ENCODE measurements at regions not wholly inside any gene's neighbourhood (a gene's known extent, or its start where the extent isn't known, plus 50 kb on each side); places are given as distances from the start of the nearest gene placed in this dataset.

GRCh38 chr12:97927977-97928376 is 465.4 kb downstream of the RMST start:
- no peak for DNase-seq
- H3K4me1 ChIP-seq, result no peaks in the 10 kb centered on the region
- H3K27me3 ChIP-seq (ENCODE audit: low read depth), result no peaks in the 10 kb centered on the region
- H3K9me3 ChIP-seq (replicated peaks), result peaks cover 6% of the 10 kb centered on the region
- H3K36me3 ChIP-seq, result no peaks in the 10 kb centered on the region
- intact Hi-C loops (cut with micrococcal nuclease), result no loop called here
- no peak for TF ChIP-seq CTCF (IDR thresholded peaks at IDR 0.05; ENCODE audit: borderline replicate concordance)
- no peak overlapping the region for H3K27ac ChIP-seq (replicated peaks)
- no peak overlapping the region for H3K4me3 ChIP-seq

GRCh38 chr12:97936165-97936564 is 473.6 kb downstream of the RMST start:
- intact Hi-C loops (cut with micrococcal nuclease), result no loop called here
- no peak for TF ChIP-seq CTCF (IDR thresholded peaks at IDR 0.05; ENCODE audit: borderline replicate concordance)
- no peak overlapping the region for H3K4me3 ChIP-seq

GRCh38 chr12:97938031-97938430 is 475.4 kb downstream of the RMST start:
- Histone ChIP-seq H3K27me3 (ENCODE audit: low read depth) (no peaks in the 10 kb centered on the region), H3K4me3 (no peak overlapping the region), H3K36me3 (no peaks in the 10 kb centered on the region), H3K27ac (replicated peaks) (no peak overlapping the region), H3K4me1 (no peaks in the 10 kb centered on the region), H3K9me3 (replicated peaks) (peaks cover 7% of the 10 kb centered on the region)
- no peak for TF ChIP-seq CTCF (IDR thresholded peaks at IDR 0.05; ENCODE audit: borderline replicate concordance)
- DNase-seq, result no peak
- intact Hi-C loops (cut with micrococcal nuclease), result no loop called here

More at GRCh38 chr12:97936165-97936564, 473.6 kb downstream of the RMST start:
- no peak for DNase-seq
- no peak overlapping the region for H3K27ac ChIP-seq (replicated peaks)
- no peaks in the 10 kb centered on the region for H3K27me3 ChIP-seq (ENCODE audit: low read depth)
- no peaks in the 10 kb centered on the region for H3K36me3 ChIP-seq
- H3K4me1 ChIP-seq, result no peaks in the 10 kb centered on the region
- H3K9me3 ChIP-seq (replicated peaks), result peaks cover under 1% of the 10 kb centered on the region

- H3K4me1 ChIP-seq, result no peaks in the 10 kb centered on the region
- no peak overlapping the region for H3K4me3 ChIP-seq
- H3K27ac ChIP-seq (replicated peaks), result no peak overlapping the region
- TF ChIP-seq CTCF (IDR thresholded peaks at IDR 0.05; ENCODE audit: borderline replicate concordance), result no peak
- no peak for DNase-seq
- no peaks in the 10 kb centered on the region for H3K27me3 ChIP-seq (ENCODE audit: low read depth)
- intact Hi-C loops (cut with micrococcal nuclease), result no loop called here
- peaks cover 7% of the 10 kb centered on the region for H3K9me3 ChIP-seq (replicated peaks)
- no peaks in the 10 kb centered on the region for H3K36me3 ChIP-seq
Measured at GRCh38 chr12:97939156-97939555, 476.6 kb downstream of the RMST start.

GRCh38 chr12:97940105-97940504 is 477.5 kb downstream of the RMST start:
- Histone ChIP-seq H3K4me3 (no peak overlapping the region), H3K36me3 (no peaks in the 10 kb centered on the region), H3K27me3 (ENCODE audit: low read depth) (no peaks in the 10 kb centered on the region), H3K9me3 (replicated peaks) (peaks cover 7% of the 10 kb centered on the region), H3K27ac (replicated peaks) (no peak overlapping the region), H3K4me1 (no peaks in the 10 kb centered on the region)
- intact Hi-C loops (cut with micrococcal nuclease), result no loop called here
- no peak for TF ChIP-seq CTCF (IDR thresholded peaks at IDR 0.05; ENCODE audit: borderline replicate concordance)
- DNase-seq, result no peak

- DNase-seq, result no peak
- peaks cover 12% of the 10 kb centered on the region for H3K9me3 ChIP-seq (replicated peaks)
- no peak overlapping the region for H3K27ac ChIP-seq (replicated peaks)
- intact Hi-C loops (cut with micrococcal nuclease), result no loop called here
- no peaks in the 10 kb centered on the region for H3K27me3 ChIP-seq (ENCODE audit: low read depth)
- no peak for TF ChIP-seq CTCF (IDR thresholded peaks at IDR 0.05; ENCODE audit: borderline replicate concordance)
- no peaks in the 10 kb centered on the region for H3K36me3 ChIP-seq
- H3K4me3 ChIP-seq, result no peak overlapping the region
- no peaks in the 10 kb centered on the region for H3K4me1 ChIP-seq
Measured at GRCh38 chr12:97940629-97941028, 478.0 kb downstream of the RMST start.

Data from left ventricle myocardium inferior (tissue), 1 donor.